Muscle of back (tissue), 3 donors: ENCODE measurements at regions not wholly inside any gene's neighbourhood (a gene's known extent, or its start where the extent isn't known, plus 50 kb on each side); places are given as distances from the start of the nearest gene placed in this dataset.
A peak's percentile ranks its signal among the peaks of the same experiment; 100 is the strongest.
"Not testable (repeated sequence)": the region's sequence is repeated elsewhere in the genome, so short reads cannot be mapped to it uniquely, and the experiment has no call there.

Source experiments
- DNase-seq, 3 donors: peaks; one replicate each; pipeline versions ENCODE4 v3.0.0 to v3.0.0-alpha.2; 2013

DNA sequence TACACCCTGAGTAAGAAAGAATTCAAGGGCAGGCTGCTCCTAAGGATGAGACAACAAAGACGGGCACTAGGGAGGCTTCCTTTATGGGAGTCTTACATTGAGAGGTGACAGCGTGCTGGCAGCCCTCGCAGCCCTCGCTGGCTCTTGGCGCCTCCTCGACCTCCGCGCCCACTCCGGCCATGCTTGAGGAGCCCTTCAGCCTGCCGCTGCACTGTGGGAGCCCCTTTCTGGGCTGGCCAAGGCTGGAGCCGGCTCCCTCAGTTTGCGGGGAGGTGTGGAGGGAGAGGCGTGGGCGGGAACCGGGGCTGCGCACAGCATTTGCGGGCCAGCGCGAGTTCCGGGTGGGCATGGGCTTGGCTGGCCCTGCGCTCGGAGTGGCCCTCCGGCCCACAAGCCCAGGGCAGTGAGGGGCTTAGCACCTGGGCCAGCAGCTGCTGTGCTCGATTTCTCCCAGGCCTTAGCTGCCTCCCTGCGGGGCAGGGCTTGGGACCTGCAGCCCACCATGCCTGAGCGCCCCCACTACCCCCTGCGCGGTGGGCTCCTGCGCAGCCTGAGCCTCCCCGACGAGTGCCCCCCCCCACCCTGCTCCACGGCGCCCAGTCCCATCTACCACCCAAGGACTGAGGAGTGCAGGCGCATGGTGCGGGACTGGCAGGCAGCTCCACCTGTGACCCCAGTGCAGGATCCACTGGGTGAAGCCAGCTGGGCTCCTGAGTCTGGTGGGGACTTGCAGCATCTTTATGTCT lies 75.3 kb downstream of the BARX1 start:
- DNase-seq: not testable (repeated sequence)

GRCh38 chr9:93875330-93875729 lies 79.8 kb downstream of the BARX1 start:
- no peak for DNase-seq

DNA sequence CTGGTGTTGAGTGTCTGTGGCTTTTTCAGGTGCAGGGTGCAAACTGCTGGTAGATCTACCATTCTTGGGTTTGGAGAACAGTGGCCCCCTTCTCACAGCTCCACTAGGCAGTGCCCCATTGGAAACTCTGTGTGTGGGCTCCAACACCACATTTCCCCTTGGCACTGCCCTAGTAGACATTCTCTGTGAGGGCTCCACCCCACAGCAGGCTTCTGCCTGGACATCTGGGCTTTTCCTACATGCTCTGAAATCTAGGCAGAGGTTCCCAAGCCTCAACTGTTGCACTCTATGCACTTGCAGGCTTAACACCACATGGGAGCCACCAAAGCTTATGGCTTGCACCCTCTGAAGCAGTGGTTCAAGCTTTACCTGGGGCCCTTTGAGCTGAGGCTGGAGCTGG lies 80.9 kb downstream of the BARX1 start:
- no peak for DNase-seq

DNA sequence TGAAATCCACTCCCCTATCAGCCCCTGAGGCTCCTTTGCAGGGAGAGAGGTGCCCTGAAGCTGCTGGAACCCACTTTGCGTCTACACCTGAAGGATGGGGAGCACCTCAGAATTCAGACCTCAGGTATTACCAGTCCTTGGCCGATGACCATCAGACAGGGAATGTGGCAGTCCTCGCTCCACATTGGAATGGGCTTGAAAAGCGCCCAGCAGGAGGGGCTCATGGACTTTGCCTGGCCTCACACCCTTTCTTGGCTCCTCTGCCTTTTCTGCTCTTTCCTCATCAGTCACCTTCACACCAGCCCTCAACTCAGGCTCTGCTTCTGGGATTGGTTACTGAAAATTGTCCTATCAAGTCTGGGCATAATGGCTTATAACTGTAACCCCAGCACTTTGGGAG lies 83.9 kb downstream of the BARX1 start:
- no peak for DNase-seq

DNA sequence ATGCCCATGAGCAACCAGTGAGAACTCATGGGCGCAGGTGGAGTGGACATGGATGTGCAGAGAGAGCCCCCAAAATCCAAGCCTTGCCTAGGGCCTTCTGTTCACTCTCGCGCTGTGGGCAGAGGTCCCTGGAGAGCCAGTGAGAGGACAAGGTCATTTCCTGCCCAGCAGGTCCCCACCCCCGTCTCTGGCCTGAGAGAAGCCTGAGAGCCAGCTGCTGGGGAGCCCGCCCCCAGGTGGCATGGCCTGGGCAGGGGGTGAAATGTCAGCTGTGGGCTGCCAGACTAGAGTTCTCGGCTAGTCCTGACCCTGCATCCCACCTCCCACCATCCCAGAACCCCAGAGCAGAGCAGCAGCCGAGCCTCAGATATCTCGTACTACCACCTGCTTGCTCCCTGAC lies 85.3 kb downstream of the BARX1 start:
- no peak for DNase-seq

DNA sequence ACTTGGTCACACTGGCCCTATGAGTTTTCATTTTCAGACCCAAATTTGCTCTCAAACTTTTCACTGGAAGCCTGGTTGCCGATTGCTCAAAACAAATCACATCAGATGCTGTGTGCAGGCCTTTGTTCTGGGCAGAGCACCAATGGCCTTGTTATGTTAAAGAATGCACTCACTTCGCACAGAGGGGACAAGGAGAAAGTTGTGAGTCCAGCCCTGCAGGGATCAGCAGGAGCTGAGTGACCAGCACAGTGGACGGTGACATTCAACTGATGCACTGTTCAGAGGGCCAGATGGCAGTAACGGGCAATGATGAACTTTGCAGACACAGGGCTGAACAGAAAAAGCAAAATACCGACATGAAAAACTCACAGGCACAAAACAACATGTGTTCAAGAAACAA lies 86.1 kb downstream of the BARX1 start:
- DNase-seq: peak in 2 of 3 donors; percentile 6 to 27

DNA sequence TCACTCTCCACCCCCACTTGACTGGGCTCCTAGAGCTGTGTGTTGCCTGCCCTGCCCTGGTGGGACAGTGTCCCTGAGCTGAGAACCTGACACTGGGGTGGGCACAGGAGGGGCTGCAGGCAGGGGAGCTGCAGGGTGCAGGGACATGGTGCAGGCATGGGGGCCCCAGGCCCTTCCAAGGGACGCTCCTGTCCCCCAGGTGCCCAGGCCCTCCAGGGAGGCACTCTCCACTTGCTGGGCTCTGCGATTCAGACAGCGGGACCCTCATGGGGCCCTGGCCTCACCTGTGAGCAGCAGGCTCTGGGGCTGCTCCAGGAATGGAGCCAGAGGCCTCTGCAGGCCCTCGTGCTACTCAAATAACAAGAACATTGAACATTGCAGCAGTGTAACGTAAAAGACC lies 89.4 kb downstream of the BARX1 start:
- DNase-seq: no peak

DNA sequence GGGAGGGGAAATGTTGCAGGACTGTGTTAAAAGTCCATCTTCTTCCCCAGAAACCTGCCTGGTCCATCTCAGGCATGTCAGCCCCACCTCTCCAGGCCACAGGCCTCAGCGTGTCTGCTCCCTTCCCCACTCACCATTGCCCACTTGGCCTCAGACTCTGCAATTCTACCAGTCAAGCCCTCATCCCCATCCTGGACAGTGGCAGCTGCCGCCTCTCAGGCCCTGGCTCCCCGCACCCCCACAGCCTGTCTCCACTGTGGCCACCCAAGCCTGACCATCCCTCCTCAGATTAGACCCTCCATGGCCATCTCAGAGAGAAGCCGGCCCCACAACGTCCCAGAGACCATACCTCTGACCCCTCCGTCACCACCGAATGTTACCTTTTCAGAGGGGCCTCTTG lies 89.9 kb downstream of the BARX1 start:
- no peak for DNase-seq

DNA sequence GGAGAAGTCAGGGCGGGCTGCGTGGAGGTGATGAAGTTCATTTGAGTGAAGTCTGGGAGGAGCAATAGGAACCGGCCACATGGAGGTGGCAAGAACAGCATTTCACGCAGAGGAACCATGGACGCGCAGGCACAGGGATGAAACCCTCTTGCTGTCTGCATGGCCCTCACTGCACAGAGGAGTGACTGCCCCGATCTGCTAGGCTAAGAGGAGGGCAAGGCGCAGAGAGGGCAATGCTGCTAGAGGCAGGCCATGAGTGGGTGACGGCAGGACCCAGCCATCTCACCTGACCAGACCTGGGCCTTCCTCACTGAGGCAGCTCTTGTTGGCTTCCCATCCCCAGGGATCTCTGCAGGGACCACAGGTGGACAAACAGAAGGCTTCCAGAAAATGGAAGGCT lies 90.3 kb downstream of the BARX1 start:
- no peak for DNase-seq

GRCh38 chr9:93864032-93864431 lies 91.1 kb downstream of the BARX1 start:
- DNase-seq: peak in 1 of 3 donors; percentile 25

- DNase-seq: no peak
These were observed 92.1 kb downstream of the BARX1 start for GRCh38 chr9:93862877-93863545.

GRCh38 chr9:93861736-93862358 lies 93.3 kb downstream of the BARX1 start:
- DNase-seq: no peak

DNA sequence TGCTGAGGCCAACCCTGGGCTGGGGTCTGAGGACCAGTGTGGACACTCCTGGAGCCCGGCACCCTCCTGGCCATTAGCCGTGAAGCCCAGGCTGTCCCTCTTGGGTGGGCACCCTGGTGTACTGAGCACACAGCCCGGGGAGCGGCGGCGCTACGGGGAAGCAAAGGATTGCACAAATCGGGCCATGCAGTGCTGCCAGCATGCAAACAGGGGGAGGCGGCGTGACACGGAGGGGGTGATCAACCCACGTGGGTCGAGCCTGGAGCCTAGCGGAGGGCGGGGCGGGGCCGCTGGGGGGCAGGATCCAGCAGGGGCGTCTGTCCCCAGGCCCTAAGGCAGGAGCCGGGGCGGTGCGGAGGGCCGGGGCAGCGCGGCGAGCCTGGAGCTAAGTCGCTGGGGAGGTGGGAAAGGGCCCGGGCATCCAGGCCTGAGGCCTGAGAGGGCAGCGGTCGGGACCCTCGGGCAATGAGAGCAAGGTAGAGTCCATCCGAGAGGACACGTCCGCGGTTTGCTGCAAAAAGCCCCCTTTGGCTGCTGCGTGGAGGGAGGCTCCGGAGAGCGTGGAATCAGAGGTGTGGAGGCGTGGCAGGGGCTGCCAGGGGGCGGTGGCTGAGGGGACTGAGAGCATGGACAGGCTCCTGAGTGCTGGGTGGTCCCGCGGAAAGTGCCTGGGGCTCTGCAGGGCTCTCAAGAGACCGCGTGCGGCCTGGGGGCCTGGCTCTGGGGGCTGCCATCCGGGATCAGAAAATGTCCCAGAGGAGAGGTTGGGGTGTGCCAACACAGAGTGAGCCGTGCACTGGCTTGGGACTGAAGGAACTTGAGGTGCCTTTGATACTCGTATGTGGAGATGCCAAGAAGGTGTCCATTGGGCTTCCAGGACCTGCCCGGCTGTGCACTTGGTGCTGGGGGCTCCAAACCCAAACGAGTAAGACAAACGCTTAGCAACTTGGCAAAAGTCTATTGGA lies 94.2 kb downstream of the BARX1 start:
- DNase-seq: peak in 1 of 3 donors; percentile 19

- DNase-seq: no peak
These were observed 95.5 kb downstream of the BARX1 start for GRCh38 chr9:93859431-93860215.

DNA sequence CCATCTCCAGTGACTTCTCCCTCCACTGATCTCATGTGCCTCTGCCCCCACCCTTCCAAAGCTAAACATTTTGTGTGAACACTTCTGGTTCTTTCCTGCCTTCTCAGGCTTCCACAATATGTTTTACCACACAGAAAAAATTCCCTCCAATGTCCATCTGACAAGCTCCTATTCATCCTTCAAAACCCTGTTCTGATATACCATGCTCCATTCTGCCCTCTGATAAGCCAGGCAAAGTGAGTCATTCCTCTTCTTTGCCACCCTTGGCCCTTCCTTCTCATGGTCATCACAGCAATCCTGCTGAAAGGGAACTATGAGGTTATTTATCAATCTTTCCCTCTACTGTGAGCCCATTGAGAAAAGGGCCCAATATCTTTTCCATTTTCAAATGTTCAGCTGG lies 97.6 kb downstream of the BARX1 start:
- no peak for DNase-seq

DNA sequence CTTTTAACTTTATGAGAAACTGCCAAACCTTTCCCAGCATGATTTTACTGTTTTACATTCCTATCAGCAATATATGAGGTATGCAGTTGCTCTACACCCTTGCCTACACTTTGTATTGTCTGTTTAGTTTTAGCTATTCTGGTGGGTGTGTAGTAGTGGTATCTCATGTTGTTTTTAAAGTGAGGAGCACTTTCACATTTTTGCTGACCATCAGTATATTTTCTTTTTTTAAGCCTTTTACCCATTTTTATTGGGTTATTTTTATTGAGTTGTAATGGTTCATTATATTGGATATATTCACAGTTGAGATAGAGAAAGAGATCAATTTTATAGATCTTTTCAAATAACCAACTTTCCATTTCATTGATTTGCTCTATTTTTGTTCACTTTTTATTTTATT lies 102.4 kb downstream of the BARX1 start:
- DNase-seq: no peak

GRCh38 chr9:93846349-93846748 lies 108.8 kb downstream of the BARX1 start:
- DNase-seq: no peak

GRCh38 chr9:93843396-93843795 lies 111.8 kb downstream of the BARX1 start:
- no peak for DNase-seq

DNA sequence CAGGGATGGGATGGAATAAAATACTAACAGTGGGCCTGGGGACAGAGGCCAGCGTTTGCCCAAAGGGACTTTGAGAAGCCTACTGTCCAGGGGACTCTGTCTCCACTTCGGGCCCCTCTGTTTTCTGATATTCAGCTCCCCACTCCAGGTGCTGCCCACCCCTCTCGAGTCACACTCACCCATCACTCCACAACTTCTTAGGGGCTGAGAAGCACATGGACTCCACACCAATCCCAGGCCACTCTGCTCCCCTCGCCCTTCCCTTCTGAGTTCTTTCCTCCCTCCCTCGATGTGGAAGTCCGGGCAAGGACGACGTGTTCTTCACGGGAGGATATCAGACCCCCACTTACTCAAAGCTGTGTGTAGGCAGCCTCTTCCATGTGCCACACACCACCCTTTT lies 124.5 kb downstream of the BARX1 start:
- no peak for DNase-seq

GRCh38 chr9:93830012-93830596 lies 125.1 kb downstream of the BARX1 start:
- DNase-seq: no peak
